ENCODE measurements at regions not wholly inside any gene's neighbourhood (a gene's known extent, or its start where the extent isn't known, plus 50 kb on each side); places are given as distances from the start of the nearest gene placed in this dataset.

DNA sequence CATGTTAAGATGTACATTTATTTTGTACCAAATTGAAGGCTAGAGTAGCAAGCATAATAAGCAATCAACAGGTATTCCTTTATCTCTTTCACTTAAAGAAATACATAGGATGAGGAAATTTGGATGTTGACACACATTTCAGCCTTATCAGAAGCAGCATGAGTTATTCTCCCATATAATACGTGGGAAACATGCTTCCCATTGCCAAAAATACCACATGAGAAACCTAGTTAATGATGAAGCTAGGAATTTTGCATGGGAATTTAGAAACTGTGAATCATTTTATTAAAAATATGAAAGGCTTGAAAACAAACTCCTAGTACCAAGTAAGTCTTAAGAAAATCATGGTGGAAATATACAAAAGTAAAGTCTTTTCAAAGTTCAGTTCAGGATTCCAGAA is 751.8 kb downstream of the TSN start:
- intact Hi-C loops (cut with micrococcal nuclease) (no loop called here), in situ Hi-C loops (cut with MboI) (no loop called here)
- Histone ChIP-seq H3K4me1 (replicated peaks in 1 of 2; ENCODE audit: control insufficient read depth in 2 of 2, insufficient read depth in 2 of 2, low read length in 2 of 2) (no peaks in the 10 kb centered on the region), H2AFZ (ENCODE audit: low read depth, low read length) (no peak overlapping the region), H3K27me3 (ENCODE audit: control insufficient read depth in 2 of 2, insufficient read depth in 2 of 2, low read length in 2 of 2) (no peaks in the 10 kb centered on the region), H3K36me3 (ENCODE audit: control insufficient read depth, insufficient read depth, low read length) (no peaks in the 10 kb centered on the region), H4K20me1 (replicated peaks; ENCODE audit: control insufficient read depth, insufficient read depth, low read length) (no peaks in the 10 kb centered on the region), H3K9me1 (ENCODE audit: control insufficient read depth, insufficient read depth, low read length) (no peaks in the 10 kb centered on the region), H3K9ac (ENCODE audit: insufficient read depth in 1 of 2, low read depth in 2 of 2, low read length in 2 of 2) (no peak overlapping the region), H3K4me2 (ENCODE audit: insufficient read depth, low read length) (no peak overlapping the region), H3K4me3 (no peak overlapping the region), H3K27ac (ENCODE audit: extremely low read depth, low read depth, low read length) (no peak overlapping the region), H3K79me2 (ENCODE audit: control insufficient read depth, insufficient read depth, low read length) (no peaks in the 10 kb centered on the region), H3K9me3 (replicated peaks; ENCODE audit: control insufficient read depth, insufficient read depth, low read depth, low read length) (no peaks in the 10 kb centered on the region; the same call in 1 of the 2 replicates)
- POLR2A ChIA-PET: no interaction called here
- CTCF ChIA-PET (ENCODE audit: low intra/inter-chr PET ratio): no interaction called here
- FAIRE-seq (no peak), ATAC-seq (no peak), DNase-seq (ENCODE audit: extremely low read depth in 1 of 4, low spot score in 3 of 4) (no peak)
- no TSS peak for BruUV-seq (replicated peaks)
- 5% methylated on average over 1 of the region's 1 CpG for WGBS (ENCODE audit: insufficient coverage, low coverage, missing lambda C conversion rate)
- no peak for TF ChIP-seq NFE2 (IDR thresholded peaks at IDR 0.05; ENCODE audit: low read depth)
- no peak for TF ChIP-seq ZNF174 (CRISPR knock-in tag; IDR thresholded peaks at IDR 0.05)
- TF ChIP-seq ZBED1 (IDR thresholded peaks at IDR 0.05): no peak
- no peak for TF ChIP-seq ETV6 (IDR thresholded peaks at IDR 0.05; ENCODE audit: borderline replicate concordance in 1 of 2, low read depth in 2 of 2, low read length in 1 of 2)
- TF ChIP-seq ETV6 (CRISPR knock-in tag; IDR thresholded peaks at IDR 0.05; ENCODE audit: borderline replicate concordance): no peak
- no peak for TF ChIP-seq ZNF445 (CRISPR knock-in tag; IDR thresholded peaks at IDR 0.05; ENCODE audit: low read depth)
- TF ChIP-seq ZNF507 (tag; conservative IDR thresholded peaks at IDR 0.05): no peak
- no peak for TF ChIP-seq PTTG1 (tag; IDR thresholded peaks at IDR 0.05; ENCODE audit: low read depth)
- TF ChIP-seq, protein P1, sequence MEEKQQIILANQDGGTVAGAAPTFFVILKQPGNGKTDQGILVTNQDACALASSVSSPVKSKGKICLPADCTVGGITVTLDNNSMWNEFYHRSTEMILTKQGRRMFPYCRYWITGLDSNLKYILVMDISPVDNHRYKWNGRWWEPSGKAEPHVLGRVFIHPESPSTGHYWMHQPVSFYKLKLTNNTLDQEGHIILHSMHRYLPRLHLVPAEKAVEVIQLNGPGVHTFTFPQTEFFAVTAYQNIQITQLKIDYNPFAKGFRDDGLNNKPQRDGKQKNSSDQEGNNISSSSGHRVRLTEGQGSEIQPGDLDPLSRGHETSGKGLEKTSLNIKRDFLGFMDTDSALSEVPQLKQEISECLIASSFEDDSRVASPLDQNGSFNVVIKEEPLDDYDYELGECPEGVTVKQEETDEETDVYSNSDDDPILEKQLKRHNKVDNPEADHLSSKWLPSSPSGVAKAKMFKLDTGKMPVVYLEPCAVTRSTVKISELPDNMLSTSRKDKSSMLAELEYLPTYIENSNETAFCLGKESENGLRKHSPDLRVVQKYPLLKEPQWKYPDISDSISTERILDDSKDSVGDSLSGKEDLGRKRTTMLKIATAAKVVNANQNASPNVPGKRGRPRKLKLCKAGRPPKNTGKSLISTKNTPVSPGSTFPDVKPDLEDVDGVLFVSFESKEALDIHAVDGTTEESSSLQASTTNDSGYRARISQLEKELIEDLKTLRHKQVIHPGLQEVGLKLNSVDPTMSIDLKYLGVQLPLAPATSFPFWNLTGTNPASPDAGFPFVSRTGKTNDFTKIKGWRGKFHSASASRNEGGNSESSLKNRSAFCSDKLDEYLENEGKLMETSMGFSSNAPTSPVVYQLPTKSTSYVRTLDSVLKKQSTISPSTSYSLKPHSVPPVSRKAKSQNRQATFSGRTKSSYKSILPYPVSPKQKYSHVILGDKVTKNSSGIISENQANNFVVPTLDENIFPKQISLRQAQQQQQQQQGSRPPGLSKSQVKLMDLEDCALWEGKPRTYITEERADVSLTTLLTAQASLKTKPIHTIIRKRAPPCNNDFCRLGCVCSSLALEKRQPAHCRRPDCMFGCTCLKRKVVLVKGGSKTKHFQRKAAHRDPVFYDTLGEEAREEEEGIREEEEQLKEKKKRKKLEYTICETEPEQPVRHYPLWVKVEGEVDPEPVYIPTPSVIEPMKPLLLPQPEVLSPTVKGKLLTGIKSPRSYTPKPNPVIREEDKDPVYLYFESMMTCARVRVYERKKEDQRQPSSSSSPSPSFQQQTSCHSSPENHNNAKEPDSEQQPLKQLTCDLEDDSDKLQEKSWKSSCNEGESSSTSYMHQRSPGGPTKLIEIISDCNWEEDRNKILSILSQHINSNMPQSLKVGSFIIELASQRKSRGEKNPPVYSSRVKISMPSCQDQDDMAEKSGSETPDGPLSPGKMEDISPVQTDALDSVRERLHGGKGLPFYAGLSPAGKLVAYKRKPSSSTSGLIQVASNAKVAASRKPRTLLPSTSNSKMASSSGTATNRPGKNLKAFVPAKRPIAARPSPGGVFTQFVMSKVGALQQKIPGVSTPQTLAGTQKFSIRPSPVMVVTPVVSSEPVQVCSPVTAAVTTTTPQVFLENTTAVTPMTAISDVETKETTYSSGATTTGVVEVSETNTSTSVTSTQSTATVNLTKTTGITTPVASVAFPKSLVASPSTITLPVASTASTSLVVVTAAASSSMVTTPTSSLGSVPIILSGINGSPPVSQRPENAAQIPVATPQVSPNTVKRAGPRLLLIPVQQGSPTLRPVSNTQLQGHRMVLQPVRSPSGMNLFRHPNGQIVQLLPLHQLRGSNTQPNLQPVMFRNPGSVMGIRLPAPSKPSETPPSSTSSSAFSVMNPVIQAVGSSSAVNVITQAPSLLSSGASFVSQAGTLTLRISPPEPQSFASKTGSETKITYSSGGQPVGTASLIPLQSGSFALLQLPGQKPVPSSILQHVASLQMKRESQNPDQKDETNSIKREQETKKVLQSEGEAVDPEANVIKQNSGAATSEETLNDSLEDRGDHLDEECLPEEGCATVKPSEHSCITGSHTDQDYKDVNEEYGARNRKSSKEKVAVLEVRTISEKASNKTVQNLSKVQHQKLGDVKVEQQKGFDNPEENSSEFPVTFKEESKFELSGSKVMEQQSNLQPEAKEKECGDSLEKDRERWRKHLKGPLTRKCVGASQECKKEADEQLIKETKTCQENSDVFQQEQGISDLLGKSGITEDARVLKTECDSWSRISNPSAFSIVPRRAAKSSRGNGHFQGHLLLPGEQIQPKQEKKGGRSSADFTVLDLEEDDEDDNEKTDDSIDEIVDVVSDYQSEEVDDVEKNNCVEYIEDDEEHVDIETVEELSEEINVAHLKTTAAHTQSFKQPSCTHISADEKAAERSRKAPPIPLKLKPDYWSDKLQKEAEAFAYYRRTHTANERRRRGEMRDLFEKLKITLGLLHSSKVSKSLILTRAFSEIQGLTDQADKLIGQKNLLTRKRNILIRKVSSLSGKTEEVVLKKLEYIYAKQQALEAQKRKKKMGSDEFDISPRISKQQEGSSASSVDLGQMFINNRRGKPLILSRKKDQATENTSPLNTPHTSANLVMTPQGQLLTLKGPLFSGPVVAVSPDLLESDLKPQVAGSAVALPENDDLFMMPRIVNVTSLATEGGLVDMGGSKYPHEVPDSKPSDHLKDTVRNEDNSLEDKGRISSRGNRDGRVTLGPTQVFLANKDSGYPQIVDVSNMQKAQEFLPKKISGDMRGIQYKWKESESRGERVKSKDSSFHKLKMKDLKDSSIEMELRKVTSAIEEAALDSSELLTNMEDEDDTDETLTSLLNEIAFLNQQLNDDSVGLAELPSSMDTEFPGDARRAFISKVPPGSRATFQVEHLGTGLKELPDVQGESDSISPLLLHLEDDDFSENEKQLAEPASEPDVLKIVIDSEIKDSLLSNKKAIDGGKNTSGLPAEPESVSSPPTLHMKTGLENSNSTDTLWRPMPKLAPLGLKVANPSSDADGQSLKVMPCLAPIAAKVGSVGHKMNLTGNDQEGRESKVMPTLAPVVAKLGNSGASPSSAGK (IDR thresholded peaks at IDR 0.05): no peak
- TF ChIP-seq KLF1 (tag; IDR thresholded peaks at IDR 0.05): no peak
